Muscle of arm (tissue), 1 donor: ENCODE measurements at regions not wholly inside any gene's neighbourhood (a gene's known extent, or its start where the extent isn't known, plus 50 kb on each side); places are given as distances from the start of the nearest gene placed in this dataset.

Experiments
- DNase-seq: peaks from one replicate; pipeline ENCODE4 v3.0.0-alpha.2; 2013

- DNase-seq = no peak
Observed at GRCh38 chr2:223701761-223702160, 99.6 kb upstream of the SCG2 start.

- DNase-seq = no peak
Observed at GRCh38 chr2:223700221-223700620, 98.1 kb upstream of the SCG2 start.

- DNase-seq = no peak
Observed at GRCh38 chr2:223697892-223698645, 95.9 kb upstream of the SCG2 start.

GRCh38 chr2:223697316-223697891, 95.2 kb upstream of the SCG2 start:
- DNase-seq = no peak

GRCh38 chr2:223696719-223697118, 94.6 kb upstream of the SCG2 start:
- no peak for DNase-seq

GRCh38 chr2:223692191-223692947, 90.2 kb upstream of the SCG2 start:
- DNase-seq = peak; percentile 4

GRCh38 chr2:223688094-223688835, 86.1 kb upstream of the SCG2 start:
- no peak for DNase-seq

GRCh38 chr2:223681125-223681524, 79.0 kb upstream of the SCG2 start:
- no peak for DNase-seq

GRCh38 chr2:223674998-223675609, 72.9 kb upstream of the SCG2 start:
- DNase-seq = peak; percentile 4

GRCh38 chr2:223669453-223670225, 67.5 kb upstream of the SCG2 start:
- DNase-seq = no peak

GRCh38 chr2:223668302-223668998, 66.3 kb upstream of the SCG2 start:
- DNase-seq = no peak

GRCh38 chr2:223654384-223654915, 52.3 kb upstream of the SCG2 start:
- DNase-seq = no peak

- DNase-seq = no peak
Observed at GRCh38 chr2:223652902-223653301, 50.7 kb upstream of the SCG2 start.

GRCh38 chr2:223652122-223652521, 50.0 kb upstream of the SCG2 start:
- no peak for DNase-seq
